ENCODE measurements at regions not wholly inside any gene's neighbourhood (a gene's known extent, or its start where the extent isn't known, plus 50 kb on each side); places are given as distances from the start of the nearest gene placed in this dataset.

- no CpG with 5 or more reads among the region's 2 CpGs for WGBS (ENCODE audit: extremely low coverage, insufficient read length, low lambda C conversion rate)
- Histone ChIP-seq H2AK5ac (ENCODE audit: insufficient read length, low read length) (no peak overlapping the region), H3K4ac (ENCODE audit: low read depth, low read length) (no peak overlapping the region), H2BK15ac (ENCODE audit: low read depth, low read length) (no peak overlapping the region), H4K91ac (ENCODE audit: insufficient read length, low read depth, low read length) (no peak overlapping the region), H3K56ac (ENCODE audit: insufficient read length, low read depth, low read length) (no peak overlapping the region), H2BK12ac (ENCODE audit: insufficient read length, low read depth, low read length) (no peak overlapping the region), H2BK5ac (ENCODE audit: insufficient read length, low read length) (no peak overlapping the region), H4K20me1 (ENCODE audit: control insufficient read depth, insufficient read depth, insufficient read length) (no peaks in the 10 kb centered on the region), H2BK120ac (ENCODE audit: low read depth, low read length, poor library complexity, severe bottlenecking) (no peak overlapping the region), H3K27ac (ENCODE audit: insufficient read length, low read depth, low read length) (no peak overlapping the region), H3K27me3 (ENCODE audit: insufficient read depth, low read length) (no peaks in the 10 kb centered on the region), H3K14ac (ENCODE audit: insufficient read depth, low read length) (no peak overlapping the region), H4K5ac (ENCODE audit: insufficient read length, low read depth, low read length) (no peak overlapping the region), H4K8ac (replicated peaks; ENCODE audit: insufficient read length, low read depth, low read length) (no peak overlapping the region), H3K23me2 (ENCODE audit: insufficient read length, low read depth, low read length, poor library complexity, severe bottlenecking) (no peaks in the 10 kb centered on the region), H2AFZ (ENCODE audit: low read length) (no peak overlapping the region), H3K79me1 (ENCODE audit: insufficient read depth, low read depth, low read length, poor library complexity, severe bottlenecking) (no peaks in the 10 kb centered on the region), H2BK20ac (ENCODE audit: low read depth, low read length, poor library complexity, severe bottlenecking) (no peak overlapping the region), H3K4me1 (ENCODE audit: insufficient read depth, low read length) (no peaks in the 10 kb centered on the region), H3K23ac (ENCODE audit: insufficient read length, low read depth, low read length) (no peak overlapping the region), H3K18ac (ENCODE audit: insufficient read length, low read depth, low read length) (no peak overlapping the region), H3K4me2 (ENCODE audit: insufficient read depth, insufficient read length, low read length) (no peak overlapping the region), H3K79me2 (ENCODE audit: insufficient read depth, low read length) (no peaks in the 10 kb centered on the region), H3T11ph (ENCODE audit: low read length) (no peak overlapping the region), H3K9me3 (ENCODE audit: control insufficient read depth, low read depth, low read length) (no peaks in the 10 kb centered on the region), H3K9ac (ENCODE audit: extremely low read depth, insufficient read length, low read length) (no peak overlapping the region)
- no peaks in the 10 kb centered on the region; a peak in 1 of 7 replicates for H3K36me3 Mint-ChIP-seq (ENCODE audit: insufficient read depth in 1 of 3, low read depth in 3 of 3)
- no peak for DNase-seq
- no peak for TF ChIP-seq CTCF (conservative IDR thresholded peaks at IDR 0.05)
- no peak overlapping the region for H3K4me3 Mint-ChIP-seq
- no peaks in the 10 kb centered on the region; a peak in 1 of 5 replicates for H3K9me3 Mint-ChIP-seq
- no peak overlapping the region for H3K27ac Mint-ChIP-seq
- no peaks in the 10 kb centered on the region for H3K4me1 Mint-ChIP-seq
- no peaks in the 10 kb centered on the region for H3K27me3 Mint-ChIP-seq (ENCODE audit: low read depth)
Measured at GRCh38 chr3:161969867-161970266, 473.3 kb downstream of the OTOL1 start.

Data from H9 (cell line).